HG03159 (cell line): ENCODE measurements at regions not wholly inside any gene's neighbourhood (a gene's known extent, or its start where the extent isn't known, plus 50 kb on each side); places are given as distances from the start of the nearest gene placed in this dataset.

Source experiments
- ATAC-seq: cut with Tn5 transposase; IDR thresholded peaks from one replicate; pipeline ENCODE4 v1.9.1; 2021; ENCODE audit warnings: mild to moderate bottlenecking, moderate library complexity; ENCODE audit not compliant: unreplicated experiment

DNA sequence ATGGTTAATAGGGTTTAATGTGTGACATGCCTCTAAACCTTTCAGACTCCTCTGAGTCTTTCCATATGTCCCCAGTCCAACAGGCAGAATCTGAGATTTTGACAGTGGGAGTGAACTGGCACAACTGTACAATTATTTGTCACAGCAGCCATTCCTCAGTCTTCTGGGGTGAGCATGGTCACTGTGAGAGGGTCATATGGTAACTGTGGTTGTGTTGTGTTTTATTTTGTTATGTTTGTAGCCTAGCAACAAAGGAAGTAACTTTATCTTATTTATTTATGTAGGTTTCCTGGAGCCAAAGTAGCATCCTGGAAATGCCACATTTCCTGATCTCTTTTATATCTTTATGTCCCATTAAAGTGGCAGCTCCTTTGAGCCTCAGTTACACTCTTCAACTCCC lies 1067.9 kb downstream of the TTLL7 start:
- no peak for ATAC-seq

DNA sequence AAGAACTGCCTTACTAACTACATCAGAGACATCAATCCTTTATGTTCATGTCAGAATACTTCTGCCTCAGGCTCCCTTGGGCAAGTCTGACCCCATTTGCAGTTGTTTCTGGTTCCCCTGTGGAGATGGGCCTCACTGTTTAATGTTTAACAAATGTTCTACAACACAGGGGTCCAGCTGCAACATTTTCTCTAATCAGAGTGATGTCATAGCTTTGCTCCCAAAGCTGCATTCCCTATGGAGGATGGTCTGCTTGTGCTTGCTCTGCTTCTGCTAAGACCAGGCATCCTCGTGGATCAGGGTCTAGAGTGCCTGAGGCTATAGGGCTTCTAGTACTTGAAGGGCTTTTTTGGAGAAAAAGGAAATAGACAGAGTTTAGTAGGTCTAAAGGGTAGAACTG lies 1071.2 kb downstream of the TTLL7 start:
- no peak for ATAC-seq

DNA sequence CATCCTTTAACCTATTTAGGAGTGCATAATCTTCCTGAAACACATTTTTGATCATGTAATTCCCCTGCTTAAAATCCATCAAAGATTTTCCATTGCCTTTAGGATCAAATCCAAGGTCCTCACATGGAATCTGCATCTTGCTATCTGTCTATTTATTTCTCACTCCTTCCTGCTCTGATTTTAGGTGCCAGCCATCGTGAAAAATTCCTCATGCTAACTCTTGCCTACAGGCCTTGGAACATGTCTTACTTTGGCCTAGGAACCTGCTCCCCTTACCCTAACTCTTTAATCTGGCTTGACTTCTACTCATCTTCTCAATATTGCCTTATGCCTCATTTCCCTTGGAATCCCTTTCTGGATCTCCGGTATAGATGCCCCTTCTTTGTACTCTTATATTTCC lies 1074.3 kb downstream of the TTLL7 start:
- ATAC-seq = no peak

DNA sequence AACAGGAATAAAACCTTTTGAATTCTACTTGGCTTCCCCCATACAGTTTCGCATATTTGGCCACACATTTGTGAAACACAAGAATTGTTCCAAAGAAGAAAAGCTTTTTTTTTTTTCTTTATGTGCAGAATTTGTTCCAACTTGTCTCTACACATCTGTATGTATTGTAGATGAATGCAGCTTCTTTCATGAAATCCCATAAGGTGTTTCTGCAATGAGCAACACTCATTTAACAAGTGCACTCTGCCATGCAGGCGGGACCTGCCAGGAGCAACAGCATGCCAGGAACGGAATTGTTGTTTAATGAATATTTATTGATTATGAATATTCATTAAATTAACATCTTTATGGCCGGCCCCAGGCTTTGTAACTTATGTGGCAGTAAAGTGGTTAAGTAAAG lies 1075.0 kb downstream of the TTLL7 start:
- no peak for ATAC-seq

DNA sequence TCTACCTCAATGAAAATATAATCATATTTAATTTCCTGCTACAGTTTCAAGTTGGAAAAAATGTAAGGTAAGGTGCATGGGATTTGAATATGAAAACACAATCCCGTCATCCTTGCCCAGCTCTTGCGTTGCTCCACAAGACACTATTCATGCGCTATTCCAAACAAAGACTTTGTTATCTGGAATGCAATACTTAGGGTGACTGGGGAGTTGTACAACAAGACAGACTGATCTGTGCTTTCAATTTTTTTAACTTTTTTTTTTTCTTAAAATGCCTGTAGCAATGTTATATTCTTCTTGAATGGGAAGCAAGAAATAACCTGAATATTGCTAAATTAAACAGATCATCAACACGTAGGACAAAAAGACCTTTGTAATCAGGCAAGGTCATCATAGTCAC lies 1077.2 kb downstream of the TTLL7 start:
- ATAC-seq = no peak

DNA sequence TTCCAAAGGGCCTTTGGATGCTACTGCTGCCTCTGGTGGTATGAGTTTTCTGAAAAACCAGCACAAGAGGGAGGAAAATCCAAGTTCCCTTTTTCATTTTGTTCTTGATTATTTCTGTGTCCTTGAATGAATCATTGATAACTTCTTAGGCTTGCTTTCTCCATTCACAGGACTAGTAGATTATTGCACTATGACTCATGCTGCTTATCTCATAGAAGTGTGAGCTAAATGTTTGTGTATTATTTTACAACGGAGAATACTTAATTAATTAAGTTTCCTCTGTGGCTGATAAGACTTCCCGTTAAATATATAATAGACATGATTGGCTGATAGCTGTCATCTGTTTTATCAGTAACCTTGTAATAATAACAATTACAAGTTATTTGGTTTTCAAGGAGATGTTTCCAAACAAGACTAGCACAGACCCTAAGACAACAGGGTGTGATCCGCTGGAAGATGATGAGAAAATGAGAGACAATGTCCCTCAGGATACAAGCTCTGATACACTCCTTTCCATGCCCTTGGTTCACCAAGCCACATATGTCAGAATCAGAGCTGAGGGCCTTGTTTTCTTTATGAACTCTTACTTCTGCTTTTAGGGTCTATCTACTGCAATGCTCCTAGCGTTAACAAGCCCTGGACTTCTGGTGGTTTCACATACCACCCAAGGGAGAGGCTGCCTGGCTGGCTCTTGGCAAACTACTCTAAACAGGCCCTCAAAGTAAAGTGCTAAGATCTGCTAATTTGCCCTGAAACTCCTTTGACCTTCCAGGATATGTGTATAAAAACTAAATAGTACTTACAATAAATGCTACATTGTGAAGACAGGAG lies 1078.3 kb downstream of the TTLL7 start:
- ATAC-seq = no peak

DNA sequence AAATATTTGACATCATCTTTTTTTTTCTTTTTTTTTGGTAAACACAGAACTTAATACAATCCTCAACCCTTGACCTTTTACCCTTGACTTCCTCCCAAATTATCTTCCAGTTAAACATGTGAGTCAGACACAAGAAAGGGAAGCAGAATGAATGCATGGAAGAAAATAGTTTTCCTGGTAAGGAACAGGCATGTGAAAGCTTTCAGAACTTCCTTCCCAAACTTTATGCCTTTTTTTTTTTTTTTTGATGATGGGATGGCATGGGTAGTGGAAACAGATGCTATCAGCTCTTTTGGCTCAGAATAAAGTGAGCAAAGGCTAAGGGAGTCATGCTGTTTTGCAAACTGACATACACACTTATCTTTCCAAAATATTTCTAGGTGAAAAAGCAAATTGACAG lies 1079.1 kb downstream of the TTLL7 start:
- no peak for ATAC-seq

DNA sequence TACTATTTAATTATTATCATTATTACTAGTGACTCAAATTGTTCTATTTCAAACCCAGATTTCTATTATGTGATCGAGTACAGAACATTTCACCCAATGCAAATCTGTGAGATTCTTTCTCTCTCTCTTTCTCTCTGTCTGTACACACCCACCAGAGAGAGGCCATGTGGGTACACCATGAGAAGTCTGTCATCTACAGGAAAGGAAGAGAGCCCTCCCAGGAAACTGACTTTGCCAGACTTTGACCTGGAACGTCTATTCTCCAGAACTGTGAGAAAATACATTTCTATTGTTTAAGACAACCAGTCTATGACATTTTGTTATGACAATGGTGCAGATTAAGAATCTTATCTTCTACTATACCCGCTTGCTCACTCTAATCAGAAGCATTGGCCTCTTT lies 1091.6 kb downstream of the TTLL7 start:
- no peak for ATAC-seq

DNA sequence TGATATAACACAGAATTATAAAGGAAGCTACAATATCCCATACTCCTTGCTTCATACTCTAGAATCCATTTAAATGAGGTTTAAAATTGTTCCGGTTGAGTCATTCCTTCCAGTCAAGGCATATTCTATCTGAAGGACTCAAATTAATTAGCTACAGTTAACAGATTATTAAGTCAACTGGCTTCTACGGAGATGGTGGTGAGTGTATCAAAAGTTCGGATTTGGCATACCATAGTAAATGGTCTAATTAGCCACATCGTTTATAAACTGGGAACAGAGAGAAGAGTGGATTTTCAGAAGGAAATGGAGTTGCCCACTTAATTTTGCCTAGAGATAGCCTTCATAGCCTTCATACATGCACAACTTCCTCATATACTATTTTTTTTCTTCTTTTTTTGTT lies 1095.3 kb downstream of the TTLL7 start:
- ATAC-seq = no peak

DNA sequence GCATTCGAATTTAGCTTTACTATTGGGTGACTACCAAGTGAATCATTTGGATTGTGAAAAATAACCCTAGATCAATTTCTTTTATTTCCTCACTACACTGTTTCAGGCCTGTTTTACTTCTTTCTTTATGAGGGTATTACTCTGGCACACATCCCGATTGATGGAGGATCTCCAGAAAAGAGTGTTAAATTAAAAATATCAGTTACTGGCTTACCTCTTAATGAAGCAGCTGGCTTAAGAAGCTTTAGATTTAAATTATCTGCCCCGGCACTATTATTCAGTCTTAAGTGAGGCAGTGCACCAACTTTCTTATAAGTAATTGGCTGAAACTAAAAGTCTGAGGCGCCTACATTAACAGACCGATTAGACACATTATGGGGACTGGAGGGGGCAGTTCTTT lies 1097.4 kb downstream of the TTLL7 start:
- no peak for ATAC-seq

DNA sequence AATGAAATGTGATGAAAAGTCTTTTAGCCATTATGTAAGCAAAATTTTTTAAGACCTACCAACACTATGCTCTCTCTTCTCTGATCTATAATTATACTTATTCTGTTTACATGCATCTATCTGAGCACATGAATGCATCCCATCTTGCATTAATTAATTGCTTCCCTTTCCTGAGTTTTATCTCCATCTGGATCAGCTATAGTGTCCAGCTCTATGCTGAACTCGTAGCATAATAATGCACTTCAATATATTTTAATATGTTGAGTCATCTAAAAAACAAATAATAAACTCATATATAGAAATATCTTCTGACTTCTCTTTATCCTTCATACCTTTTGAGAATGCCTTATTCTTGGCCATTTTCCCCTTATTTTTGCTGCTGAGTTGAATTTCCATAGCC lies 1097.8 kb downstream of the TTLL7 start:
- ATAC-seq = no peak

DNA sequence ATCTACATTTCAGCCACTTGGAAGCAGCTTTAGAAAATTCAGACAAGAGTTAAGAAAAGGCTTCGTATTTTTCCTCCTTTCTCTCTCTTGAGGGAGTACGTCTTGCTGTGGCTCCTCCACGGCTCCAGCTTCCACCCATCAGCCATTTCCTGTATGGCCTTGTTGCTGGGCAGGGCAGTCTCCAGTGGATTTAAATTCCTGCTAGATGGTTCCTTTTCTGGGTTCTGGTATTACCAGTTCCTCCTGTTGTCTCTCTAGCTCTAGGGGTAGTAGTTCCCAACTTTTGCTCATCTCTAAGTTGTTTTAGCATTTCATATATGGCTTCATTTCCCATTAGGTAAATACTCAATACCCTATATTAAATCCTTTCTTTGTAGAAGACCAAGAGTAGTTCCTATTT lies 1098.3 kb downstream of the ADGRL2 start:
- no peak for ATAC-seq

DNA sequence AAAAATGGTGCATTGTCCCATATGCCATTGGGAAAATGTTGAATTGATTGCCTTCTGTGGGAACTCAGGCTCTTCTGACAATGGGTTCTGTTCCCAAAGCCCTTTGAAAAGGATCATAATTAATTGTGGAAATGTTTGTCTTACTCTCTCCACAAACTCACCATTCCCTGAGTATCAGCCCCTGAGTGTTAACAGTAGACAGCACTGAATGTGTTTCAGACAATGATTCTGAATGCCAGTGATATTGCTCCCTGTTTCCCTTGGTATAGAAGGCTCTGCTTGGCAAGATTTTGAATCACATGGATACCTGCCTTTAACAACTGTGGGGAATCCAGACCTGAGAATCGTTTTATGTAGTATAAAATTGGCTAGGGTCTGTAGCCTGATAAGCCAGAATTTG lies 1096.8 kb downstream of the ADGRL2 start:
- no peak for ATAC-seq

DNA sequence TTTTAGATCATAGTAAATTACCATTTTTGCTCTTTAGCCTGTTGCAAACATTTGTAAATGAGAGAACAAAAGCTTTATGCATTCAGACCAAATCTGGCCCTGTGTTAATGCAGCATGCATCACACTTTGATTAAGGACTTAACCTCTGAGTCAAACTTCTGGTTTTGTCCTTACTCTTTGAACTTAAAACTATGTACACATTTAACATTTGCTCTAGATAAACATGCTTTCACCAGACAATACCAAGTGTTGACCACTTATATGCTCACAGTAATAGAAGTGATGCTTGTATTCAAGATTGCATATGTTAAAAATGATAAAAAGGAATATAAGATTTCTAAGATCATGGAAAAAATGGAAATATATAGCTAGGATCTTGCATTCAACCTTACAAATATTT lies 1095.3 kb downstream of the ADGRL2 start:
- ATAC-seq = no peak

DNA sequence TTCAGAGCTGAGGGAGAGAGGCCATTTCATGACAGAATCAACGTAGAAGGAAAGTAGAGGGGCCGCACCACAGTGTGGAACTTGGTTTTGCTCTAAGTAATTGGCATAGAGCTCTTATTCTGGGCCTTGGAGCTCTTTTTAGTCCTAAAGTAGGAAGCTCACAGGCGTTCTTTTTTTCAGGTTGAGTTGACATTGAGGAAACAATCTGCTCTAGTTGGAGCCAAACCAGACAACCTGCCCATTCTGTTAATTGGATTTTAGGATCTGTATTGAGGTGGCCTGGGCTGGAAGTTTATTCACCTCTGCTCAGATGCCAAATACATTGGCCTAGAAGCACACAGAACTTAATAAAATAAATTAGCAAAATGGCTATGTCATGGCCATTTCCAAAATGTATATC lies 1093.9 kb downstream of the ADGRL2 start:
- ATAC-seq = no peak

DNA sequence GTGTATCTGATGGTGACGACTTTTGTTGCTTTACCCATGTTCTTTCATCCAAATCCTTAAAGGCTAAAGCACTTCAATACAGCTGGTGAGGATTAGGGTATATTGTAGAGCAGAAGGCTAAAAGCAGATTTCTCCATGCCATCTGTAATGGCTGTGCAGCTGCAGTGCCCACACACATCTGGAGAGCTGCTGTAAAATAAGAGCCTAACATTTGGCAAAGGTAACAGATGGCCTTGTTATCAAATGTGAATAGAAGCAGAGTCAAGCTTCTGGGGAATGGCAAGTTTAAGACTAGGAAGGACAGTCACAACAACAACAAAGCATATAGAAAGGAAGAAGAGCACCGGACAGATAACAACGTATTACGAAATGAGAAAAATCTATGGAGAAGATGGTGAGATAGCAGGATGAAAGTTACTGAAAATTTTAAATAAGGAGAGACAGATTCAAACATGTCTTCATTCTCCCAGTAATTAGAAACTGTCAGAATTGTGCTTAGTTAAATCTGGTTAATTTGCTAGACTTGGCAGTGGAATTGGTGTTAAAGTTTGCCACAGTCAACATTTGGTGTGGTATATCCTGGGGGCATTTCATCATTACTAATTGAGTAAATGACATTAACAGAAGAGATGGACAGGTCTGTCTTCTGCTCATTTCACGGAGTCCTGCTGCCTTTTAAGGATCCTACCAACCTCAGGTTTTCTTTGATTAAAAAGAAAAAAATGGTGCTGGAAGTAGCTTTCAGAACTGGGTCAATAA lies 1093.2 kb downstream of the ADGRL2 start:
- no peak for ATAC-seq

DNA sequence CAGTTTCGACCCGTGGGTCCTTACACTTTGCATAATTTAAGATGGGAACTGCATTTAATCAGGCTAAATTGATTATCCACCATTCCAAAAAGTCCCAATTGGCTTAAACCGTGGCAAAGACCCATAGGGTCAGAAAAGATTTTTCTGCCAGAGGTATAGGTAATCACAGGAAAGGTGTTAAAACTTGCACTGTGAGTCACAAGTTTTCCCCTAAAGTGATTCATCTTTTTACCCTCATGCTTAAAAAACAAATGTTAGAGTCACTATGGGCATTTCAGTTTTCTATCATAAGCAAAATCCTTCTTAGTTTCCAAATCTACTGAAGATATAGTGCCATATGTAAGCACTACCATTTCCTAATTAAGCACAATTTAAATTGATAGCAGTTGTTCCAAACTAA lies 1079.8 kb downstream of the ADGRL2 start:
- ATAC-seq = no peak

DNA sequence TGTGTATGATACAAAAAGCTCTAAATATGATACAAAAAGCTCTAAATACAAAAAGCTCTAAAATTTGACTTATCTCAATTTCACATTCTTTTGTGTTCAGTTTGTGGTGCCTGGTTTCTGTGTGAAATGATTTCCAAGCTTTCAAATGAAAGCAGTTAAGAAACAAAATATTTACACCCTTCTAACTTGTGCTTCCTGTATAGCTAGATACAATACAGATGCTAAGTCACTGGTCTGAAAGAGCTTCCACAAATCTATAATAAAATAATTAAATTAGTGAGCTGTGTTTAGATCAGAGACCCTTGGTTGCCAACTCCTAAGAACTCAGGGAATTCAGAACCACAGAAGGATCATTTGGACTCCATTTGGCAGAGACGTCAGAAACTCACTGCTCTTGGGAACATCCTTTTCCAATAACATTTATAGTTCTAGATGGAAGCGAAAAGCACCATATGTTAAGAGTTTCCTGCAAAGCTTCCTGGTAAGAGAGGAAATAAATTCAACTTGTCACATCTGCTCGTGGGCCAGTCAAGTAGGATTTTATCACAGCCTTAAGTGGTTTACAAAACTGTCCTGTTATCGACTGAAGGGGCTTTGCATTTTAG lies 1079.1 kb downstream of the ADGRL2 start:
- no peak for ATAC-seq

DNA sequence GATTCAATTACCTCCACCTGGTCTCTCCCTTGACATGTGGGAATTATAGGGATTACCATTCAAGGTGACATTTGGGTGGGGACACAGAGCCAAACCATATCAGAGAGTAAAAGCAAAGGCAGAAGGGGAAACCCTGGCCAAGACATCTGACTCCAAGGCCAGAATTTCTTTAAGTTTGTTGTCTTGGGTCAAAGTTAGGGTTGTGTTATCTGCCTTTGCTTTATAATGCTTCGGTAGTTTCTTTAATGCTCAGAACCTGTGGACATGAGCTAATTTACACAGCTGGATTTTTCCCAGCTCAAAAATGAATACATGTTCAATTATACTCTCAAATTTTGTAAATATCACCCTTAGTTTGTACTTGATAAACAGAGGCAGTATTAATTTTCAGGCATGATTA lies 1074.4 kb downstream of the ADGRL2 start:
- ATAC-seq = no peak

DNA sequence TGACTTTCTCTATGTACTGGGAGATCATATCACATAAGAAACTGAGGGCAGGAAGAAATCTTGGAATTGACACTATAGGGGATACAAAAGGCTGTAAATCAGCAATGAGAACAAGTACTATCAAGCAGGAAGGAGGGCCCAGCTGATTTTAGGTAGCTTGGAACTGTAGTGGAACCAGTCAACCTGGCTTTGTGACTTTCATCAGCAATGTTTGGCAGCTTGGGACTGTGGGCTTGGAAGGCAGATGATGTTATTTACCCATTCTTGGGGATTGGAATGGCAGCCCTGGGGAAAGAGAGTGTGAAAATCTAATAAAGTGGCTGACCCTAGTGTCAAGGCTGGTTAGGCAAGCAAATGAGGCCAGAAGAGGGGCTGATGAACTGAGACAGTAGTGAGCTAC lies 1073.3 kb downstream of the ADGRL2 start:
- ATAC-seq = no peak

DNA sequence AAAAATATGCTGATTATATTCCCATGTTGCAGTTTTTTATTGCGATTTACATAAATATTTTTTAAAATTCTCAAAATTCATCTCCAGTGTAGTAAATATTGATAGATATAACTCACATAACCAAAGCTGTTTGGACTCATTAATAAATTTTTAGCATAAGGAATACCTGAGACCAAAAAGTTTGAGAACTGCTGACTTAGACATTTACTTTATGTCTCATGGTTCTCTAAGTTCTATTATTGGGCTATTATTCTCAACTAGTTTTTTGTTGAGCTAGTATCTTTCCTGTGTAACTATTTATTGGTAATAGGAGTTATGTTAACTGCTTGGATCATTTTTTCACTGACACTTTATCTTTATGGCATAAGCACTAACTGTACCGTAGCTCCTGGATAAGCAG lies 1069.6 kb downstream of the ADGRL2 start:
- no peak for ATAC-seq

DNA sequence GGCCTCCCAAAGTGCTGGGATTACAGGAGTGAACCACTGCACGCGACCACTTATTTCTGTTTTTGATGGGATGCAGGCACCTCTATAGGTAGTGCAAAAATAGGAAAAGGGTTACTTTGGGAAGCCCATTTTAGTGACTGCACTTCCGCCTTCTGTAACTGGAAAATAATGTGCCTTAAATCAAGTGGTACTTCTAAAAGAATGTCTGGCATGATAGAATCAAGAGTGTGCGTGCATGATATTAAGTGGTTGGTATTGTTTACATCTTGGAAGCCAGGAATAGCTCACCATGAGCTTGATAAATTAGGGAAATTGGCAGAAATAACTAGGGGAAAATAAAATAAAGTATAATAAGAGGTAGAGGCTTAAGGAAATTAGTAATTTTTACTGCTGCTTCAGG lies 1067.0 kb downstream of the ADGRL2 start:
- no peak for ATAC-seq
